ENCODE measurements at regions not wholly inside any gene's neighbourhood (a gene's known extent, or its start where the extent isn't known, plus 50 kb on each side); places are given as distances from the start of the nearest gene placed in this dataset.

GRCh38 chr14:100403105-100403504 is 80.0 kb downstream of the SLC25A47 start:
- Histone ChIP-seq H3K9me2 (ENCODE audit: insufficient read depth) (no peaks in the 10 kb centered on the region), H2AFZ (no peak overlapping the region), H3K9me3 (ENCODE audit: insufficient read depth, low read depth) (no peaks in the 10 kb centered on the region), H3K4me1 (replicated peaks; ENCODE audit: insufficient read depth) (no peaks in the 10 kb centered on the region), H3K36me3 (ENCODE audit: low read depth) (no peaks in the 10 kb centered on the region), H3K4me2 (no peak overlapping the region), H3K79me2 (ENCODE audit: low read depth) (no peaks in the 10 kb centered on the region), H3F3A (ENCODE audit: insufficient read depth, low read depth) (no peaks in the 10 kb centered on the region), H3K27ac (no peak overlapping the region), H3K27me3 (ENCODE audit: insufficient read depth, low read depth) (no peaks in the 10 kb centered on the region), H4K20me1 (ENCODE audit: insufficient read depth) (no peaks in the 10 kb centered on the region), H3K4me3 (no peak overlapping the region)
- TF ChIP-seq EZH2 (IDR thresholded peaks at IDR 0.05; ENCODE audit: low read depth) = no peak
- intact Hi-C loops (cut with micrococcal nuclease; ENCODE audit: unreplicated experiment) = no loop called here
- ChIA-PET CTCF (no interaction called here), POLR2A (ENCODE audit: unreplicated experiment) (no interaction called here)
- no peak for DNase-seq
- no TSS peak for BruUV-seq (replicated peaks)

GRCh38 chr14:100403802-100404365 is 80.7 kb downstream of the SLC25A47 start:
- H3K27ac ChIP-seq = no peak overlapping the region

GRCh38 chr14:100404419-100404818 is 81.3 kb downstream of the SLC25A47 start:
- no peak for TF ChIP-seq EZH2 (IDR thresholded peaks at IDR 0.05; ENCODE audit: low read depth)
- Histone ChIP-seq H3F3A (ENCODE audit: insufficient read depth, low read depth) (no peaks in the 10 kb centered on the region), H4K20me1 (ENCODE audit: insufficient read depth) (no peaks in the 10 kb centered on the region), H2AFZ (no peak overlapping the region), H3K27ac (no peak overlapping the region), H3K79me2 (ENCODE audit: low read depth) (no peaks in the 10 kb centered on the region), H3K9me3 (ENCODE audit: insufficient read depth, low read depth) (no peaks in the 10 kb centered on the region), H3K27me3 (ENCODE audit: insufficient read depth, low read depth) (no peaks in the 10 kb centered on the region), H3K9me2 (ENCODE audit: insufficient read depth) (no peaks in the 10 kb centered on the region), H3K4me3 (no peak overlapping the region), H3K4me2 (no peak overlapping the region), H3K36me3 (ENCODE audit: low read depth) (no peaks in the 10 kb centered on the region), H3K4me1 (replicated peaks; ENCODE audit: insufficient read depth) (no peaks in the 10 kb centered on the region)
- CTCF ChIA-PET = no interaction called here
- intact Hi-C loops (cut with micrococcal nuclease; ENCODE audit: unreplicated experiment) = no loop called here
- no peak for DNase-seq
- POLR2A ChIA-PET (ENCODE audit: unreplicated experiment) = no interaction called here
- BruUV-seq (replicated peaks) = no TSS peak

More at GRCh38 chr14:100403802-100404365, 80.7 kb downstream of the SLC25A47 start:
- no peak for TF ChIP-seq EZH2 (IDR thresholded peaks at IDR 0.05; ENCODE audit: low read depth)
- no peak for TF ChIP-seq CTCF (conservative IDR thresholded peaks at IDR 0.05)
- no peaks in the 10 kb centered on the region for H3K27me3 ChIP-seq (ENCODE audit: insufficient read depth, low read depth)
- no peak overlapping the region for H2AFZ ChIP-seq
- no peak for DNase-seq
- H3K36me3 ChIP-seq (ENCODE audit: low read depth) = no peaks in the 10 kb centered on the region
- CTCF ChIA-PET = no interaction called here
- no peaks in the 10 kb centered on the region for H3K4me1 ChIP-seq (replicated peaks; ENCODE audit: insufficient read depth)
- H3K4me2 ChIP-seq = no peak overlapping the region
- no peaks in the 10 kb centered on the region for H3K79me2 ChIP-seq (ENCODE audit: low read depth)
- intact Hi-C loops (cut with micrococcal nuclease; ENCODE audit: unreplicated experiment) = no loop called here
- H4K20me1 ChIP-seq (ENCODE audit: insufficient read depth) = no peaks in the 10 kb centered on the region
- H3K9me2 ChIP-seq (ENCODE audit: insufficient read depth) = no peaks in the 10 kb centered on the region
- no TSS peak for BruUV-seq (replicated peaks)
- H3K4me3 ChIP-seq = no peak overlapping the region
- no peaks in the 10 kb centered on the region for H3F3A ChIP-seq (ENCODE audit: insufficient read depth, low read depth)
- H3K9me3 ChIP-seq (ENCODE audit: insufficient read depth, low read depth) = no peaks in the 10 kb centered on the region
- POLR2A ChIA-PET (ENCODE audit: unreplicated experiment) = no interaction called here

- no peaks in the 10 kb centered on the region for H3F3A ChIP-seq (ENCODE audit: insufficient read depth, low read depth)
- H3K9me3 ChIP-seq (ENCODE audit: insufficient read depth, low read depth) = no peaks in the 10 kb centered on the region
- no peaks in the 10 kb centered on the region for H3K4me1 ChIP-seq (replicated peaks; ENCODE audit: insufficient read depth)
- no peaks in the 10 kb centered on the region for H3K27me3 ChIP-seq (ENCODE audit: insufficient read depth, low read depth)
- no TSS peak for BruUV-seq (replicated peaks)
- H2AFZ ChIP-seq = no peak overlapping the region
- intact Hi-C loops (cut with micrococcal nuclease; ENCODE audit: unreplicated experiment) = no loop called here
- POLR2A ChIA-PET (ENCODE audit: unreplicated experiment) = no interaction called here
- H3K79me2 ChIP-seq (ENCODE audit: low read depth) = no peaks in the 10 kb centered on the region
- no peaks in the 10 kb centered on the region for H3K36me3 ChIP-seq (ENCODE audit: low read depth)
- no peak overlapping the region for H3K4me3 ChIP-seq
- H4K20me1 ChIP-seq (ENCODE audit: insufficient read depth) = no peaks in the 10 kb centered on the region
- no peak overlapping the region for H3K27ac ChIP-seq
- no peak for DNase-seq
- no peaks in the 10 kb centered on the region for H3K9me2 ChIP-seq (ENCODE audit: insufficient read depth)
- no peak overlapping the region for H3K4me2 ChIP-seq
- CTCF ChIA-PET = no interaction called here
- no peak for TF ChIP-seq CTCF (conservative IDR thresholded peaks at IDR 0.05)
- no peak for TF ChIP-seq EZH2 (IDR thresholded peaks at IDR 0.05; ENCODE audit: low read depth)
Measured at GRCh38 chr14:100405760-100406455, 82.8 kb downstream of the SLC25A47 start.
